ENCODE measurements at regions not wholly inside any gene's neighbourhood (a gene's known extent, or its start where the extent isn't known, plus 50 kb on each side); places are given as distances from the start of the nearest gene placed in this dataset.

GRCh38 chr2:14684516-14684915 lies 52.0 kb downstream of the LRATD1 start:
- no peak for DNase-seq

- DNase-seq, result no peak
Measured at GRCh38 chr2:14690926-14691325, 58.4 kb downstream of the LRATD1 start.

GRCh38 chr2:14693874-14694273 lies 61.4 kb downstream of the LRATD1 start:
- no peak for DNase-seq

- no peak for DNase-seq
Measured at GRCh38 chr2:14700753-14701152, 68.2 kb downstream of the LRATD1 start.

GRCh38 chr2:14702258-14702657 lies 69.7 kb downstream of the LRATD1 start:
- no peak for DNase-seq

GRCh38 chr2:14706201-14706600 lies 73.7 kb downstream of the LRATD1 start:
- DNase-seq, result no peak

- no peak for DNase-seq
Measured at GRCh38 chr2:14712111-14712510, 79.6 kb downstream of the LRATD1 start.

GRCh38 chr2:14713248-14713647 lies 80.7 kb downstream of the LRATD1 start:
- no peak for DNase-seq

- DNase-seq, result no peak
Measured at GRCh38 chr2:14715600-14715999, 83.1 kb downstream of the LRATD1 start.

GRCh38 chr2:14716319-14716718 lies 83.8 kb downstream of the LRATD1 start:
- no peak for DNase-seq

- DNase-seq, result no peak
Measured at GRCh38 chr2:14717131-14717530, 84.6 kb downstream of the LRATD1 start.

GRCh38 chr2:14720319-14720718 lies 87.8 kb downstream of the LRATD1 start:
- DNase-seq, result no peak

GRCh38 chr2:14720739-14721138 lies 88.2 kb downstream of the LRATD1 start:
- no peak for DNase-seq

- DNase-seq, result no peak
Measured at GRCh38 chr2:14722904-14723570, 90.5 kb downstream of the LRATD1 start.

GRCh38 chr2:14723684-14724083 lies 91.2 kb downstream of the LRATD1 start:
- DNase-seq, result no peak

GRCh38 chr2:14735696-14736095 lies 103.2 kb downstream of the LRATD1 start:
- no peak for DNase-seq

GRCh38 chr2:14737201-14737600 lies 104.7 kb downstream of the LRATD1 start:
- no peak for DNase-seq

- DNase-seq, result no peak
Measured at GRCh38 chr2:14743861-14744260, 111.3 kb downstream of the LRATD1 start.

GRCh38 chr2:14745288-14746076 lies 113.0 kb downstream of the LRATD1 start:
- no peak for DNase-seq

- DNase-seq, result no peak
Measured at GRCh38 chr2:14746133-14746532, 113.6 kb downstream of the LRATD1 start.

GRCh38 chr2:14747447-14747846 lies 114.9 kb downstream of the LRATD1 start:
- no peak for DNase-seq

GRCh38 chr2:14749884-14750283 lies 117.4 kb downstream of the LRATD1 start:
- no peak for DNase-seq

- no peak for DNase-seq
Measured at GRCh38 chr2:14750433-14750832, 117.9 kb downstream of the LRATD1 start.

GRCh38 chr2:14751581-14751980 lies 119.1 kb downstream of the LRATD1 start:
- no peak for DNase-seq

- DNase-seq, result no peak
Measured at GRCh38 chr2:14752295-14752694, 119.8 kb downstream of the LRATD1 start.
